GM12891 (cell line): ENCODE measurements at regions not wholly inside any gene's neighbourhood (a gene's known extent, or its start where the extent isn't known, plus 50 kb on each side); places are given as distances from the start of the nearest gene placed in this dataset.

ENCODE experiments used
- DNase-seq: peaks from one replicate; pipeline ENCODE4 v3.0.0; 2011; ENCODE audit warnings: low spot score; ENCODE audit not compliant: insufficient read length
- FAIRE-seq: peaks from 2 replicates; lab custom pipeline; 2011; peaks lifted over from hg19 to GRCh38; lab: Jason Lieb, UNC
- PAX5 ChIP-seq: IDR thresholded peaks from 2 replicates; pipeline ENCODE4 v1.6.1; 2011; ENCODE audit warnings: low read length, moderate library complexity, mild to moderate bottlenecking; ENCODE audit not compliant: insufficient read depth, severe bottlenecking
- POLR2A ChIP-seq: IDR thresholded peaks from 2 replicates; pipeline ENCODE4 v1.6.1; 2011; ENCODE audit warnings: low read depth, low read length, control low read depth
- POLR2AphosphoS5 ChIP-seq: IDR thresholded peaks from 2 replicates; pipeline ENCODE4 v1.6.1; 2011; ENCODE audit warnings: low read depth, low read length, control low read depth
- POU2F2 ChIP-seq: IDR thresholded peaks from 2 replicates; pipeline ENCODE4 v1.6.1; 2011; ENCODE audit warnings: low read depth, mild to moderate bottlenecking, control low read depth, low read length, moderate library complexity
- SPI1 ChIP-seq: IDR thresholded peaks from 2 replicates; pipeline ENCODE4 v1.6.1; 2011; ENCODE audit warnings: low read depth, low read length, control low read depth
- TAF1 ChIP-seq: IDR thresholded peaks from 2 replicates; pipeline ENCODE4 v1.6.1; 2011; ENCODE audit warnings: low read depth, low read length, control low read depth

DNA sequence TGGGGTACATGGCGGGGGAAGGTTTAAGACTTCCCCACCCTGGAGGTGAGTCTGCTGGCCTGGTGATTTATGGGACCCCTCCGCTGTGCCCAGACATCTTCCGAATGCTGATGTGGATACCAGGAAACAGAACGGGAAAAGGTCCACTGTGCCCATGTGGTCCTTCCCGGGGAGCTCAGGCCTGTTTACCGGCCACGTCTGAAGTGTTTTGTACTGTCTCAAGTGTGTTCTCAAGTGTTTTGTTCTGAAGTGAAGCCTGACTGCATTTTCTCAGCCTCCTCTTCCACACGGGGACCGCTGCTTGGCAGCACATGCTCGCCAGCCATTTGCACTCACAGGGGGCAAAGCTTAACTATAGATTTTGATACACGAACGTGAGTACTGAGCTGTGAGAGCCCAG, 127.2 kb downstream of the TEX36 start:
- DNase-seq (no peak), FAIRE-seq (no peak)
- TF ChIP-seq PAX5: no peak
- TF ChIP-seq POU2F2: no peak
- no peak for TF ChIP-seq POLR2AphosphoS5
- no peak for TF ChIP-seq SPI1
- no peak for TF ChIP-seq TAF1

DNA sequence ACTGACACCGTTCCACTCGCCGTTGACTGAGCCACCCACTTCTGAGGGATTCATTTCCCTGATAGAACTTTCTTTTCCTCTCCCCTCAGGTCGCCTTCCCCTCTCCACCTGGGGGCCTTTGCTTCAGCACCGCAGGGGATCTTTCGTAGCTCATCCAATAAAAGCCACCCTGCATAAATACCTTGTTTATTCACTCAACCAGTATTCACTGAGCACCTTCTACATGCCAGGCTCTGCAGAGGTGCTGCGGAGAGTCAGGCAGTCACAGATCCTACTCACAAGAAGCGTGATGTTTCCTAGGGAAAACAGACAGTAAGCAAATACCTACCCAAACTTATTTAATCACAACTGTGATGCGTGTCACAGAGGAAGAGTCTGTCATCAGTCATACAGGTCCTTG, 127.7 kb downstream of the TEX36 start:
- no peak for TF ChIP-seq POU2F2
- TF ChIP-seq PAX5: no peak
- TF ChIP-seq SPI1: no peak
- DNase-seq (no peak), FAIRE-seq (no peak)

DNA sequence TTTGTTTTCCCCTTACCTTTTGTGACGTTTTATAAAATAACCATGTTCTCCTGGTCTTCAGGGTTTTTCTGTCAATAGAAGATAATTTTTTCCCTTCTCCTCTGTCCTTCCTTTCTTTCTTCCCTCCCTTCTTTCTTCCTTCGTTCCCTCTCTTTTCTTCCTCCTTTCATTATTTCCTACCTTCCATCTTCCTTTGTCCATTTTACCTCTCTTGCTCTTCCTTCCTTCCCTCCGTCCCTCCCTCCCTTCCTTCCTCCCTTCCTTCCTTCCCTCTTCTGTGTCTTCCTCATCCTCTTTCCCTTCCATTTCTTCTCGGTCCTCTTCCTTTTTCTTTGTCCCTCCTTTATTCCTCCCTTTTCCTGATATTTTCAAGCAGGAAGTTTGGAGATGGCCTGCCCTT, 128.2 kb downstream of the TEX36 start:
- FAIRE-seq: no peak
- TF ChIP-seq PAX5 (no peak), POU2F2 (no peak), POLR2AphosphoS5 (no peak), SPI1 (no peak), POLR2A (no peak), TAF1 (no peak)
- no peak for DNase-seq

DNA sequence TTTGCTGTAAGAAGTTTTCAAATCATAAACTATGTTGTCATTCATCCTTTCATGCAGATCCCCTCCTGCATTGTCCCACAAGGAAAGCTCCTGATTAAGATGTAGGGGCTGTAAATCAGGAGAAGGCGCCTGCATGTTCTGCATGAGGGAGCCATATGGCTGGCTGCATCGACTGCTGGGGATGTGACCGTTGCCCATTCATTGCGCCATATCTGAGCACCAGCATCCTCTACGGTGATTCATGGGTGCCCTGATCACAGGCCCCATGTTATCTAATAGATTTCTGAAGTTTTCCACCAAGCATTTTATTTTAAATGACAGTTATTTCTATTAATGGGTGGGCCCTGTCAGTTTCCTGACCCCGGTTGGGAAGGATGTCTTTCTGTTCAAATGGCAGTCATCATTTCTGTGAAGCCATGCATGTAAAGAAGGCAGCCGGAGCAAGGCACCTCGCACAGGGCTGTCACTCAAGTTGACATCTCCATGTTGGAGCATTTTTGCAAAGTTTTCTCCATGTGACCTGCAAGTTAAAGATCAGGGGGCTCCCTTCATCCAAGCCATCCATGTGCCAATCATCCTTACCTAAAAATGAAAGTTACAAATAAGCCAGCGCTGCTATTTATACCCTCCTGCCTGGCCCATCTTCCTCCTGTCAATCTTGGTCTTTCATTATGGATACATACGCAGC, 128.8 kb downstream of the TEX36 start:
- FAIRE-seq (no peak), DNase-seq (no peak)
- TF ChIP-seq TAF1: no peak
- no peak for TF ChIP-seq PAX5
- no peak for TF ChIP-seq SPI1
- no peak for TF ChIP-seq POLR2AphosphoS5
- TF ChIP-seq POU2F2: no peak
- no peak for TF ChIP-seq POLR2A

DNA sequence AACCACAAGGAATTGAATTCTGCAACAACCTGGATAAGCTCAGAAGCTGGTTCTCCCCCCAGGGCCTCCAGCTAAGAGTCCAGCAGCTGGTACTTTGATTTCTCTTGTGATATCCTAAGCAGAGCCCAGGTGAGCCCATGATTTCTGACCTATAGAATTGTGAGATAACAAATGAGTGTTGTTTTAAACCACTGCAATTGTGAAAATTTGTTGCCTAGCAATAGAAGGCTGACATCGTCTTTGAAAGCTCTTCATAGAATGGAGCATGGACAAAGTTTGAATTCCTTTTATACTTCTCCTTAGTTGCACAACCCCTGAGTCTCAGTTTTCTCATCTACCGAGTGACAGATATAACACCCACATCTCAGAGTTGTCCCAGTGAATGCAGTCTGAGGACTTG, 129.9 kb downstream of the TEX36 start:
- no peak for FAIRE-seq

DNA sequence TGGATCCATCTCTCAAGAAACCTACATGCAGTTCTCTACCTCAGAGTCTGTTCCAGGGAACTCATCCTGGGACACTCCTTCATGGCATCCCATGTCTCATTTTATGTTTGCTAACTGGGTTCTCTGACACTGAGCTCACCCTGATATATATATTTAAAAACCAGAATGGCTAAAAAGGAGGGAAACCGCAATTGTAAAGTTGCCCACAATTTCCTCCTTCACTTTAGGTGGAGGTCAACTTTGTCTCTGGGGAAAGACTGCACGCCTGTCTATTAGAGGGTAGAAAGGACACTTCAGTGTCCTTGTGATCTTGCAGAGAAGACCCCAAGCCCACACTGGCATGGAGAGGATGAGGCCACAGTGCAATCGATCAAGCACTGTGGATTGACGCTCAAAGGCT, 131.7 kb downstream of the TEX36 start:
- FAIRE-seq (no peak), DNase-seq (no peak)
- TF ChIP-seq POLR2AphosphoS5: no peak
- TF ChIP-seq PAX5: no peak
- no peak for TF ChIP-seq SPI1
- TF ChIP-seq POU2F2: no peak
- no peak for TF ChIP-seq TAF1

More for the DNA sequence above, 129.9 kb downstream of the TEX36 start:
- no peak for DNase-seq
- TF ChIP-seq POLR2AphosphoS5 (no peak), SPI1 (no peak), TAF1 (no peak), PAX5 (no peak), POU2F2 (no peak)

DNA sequence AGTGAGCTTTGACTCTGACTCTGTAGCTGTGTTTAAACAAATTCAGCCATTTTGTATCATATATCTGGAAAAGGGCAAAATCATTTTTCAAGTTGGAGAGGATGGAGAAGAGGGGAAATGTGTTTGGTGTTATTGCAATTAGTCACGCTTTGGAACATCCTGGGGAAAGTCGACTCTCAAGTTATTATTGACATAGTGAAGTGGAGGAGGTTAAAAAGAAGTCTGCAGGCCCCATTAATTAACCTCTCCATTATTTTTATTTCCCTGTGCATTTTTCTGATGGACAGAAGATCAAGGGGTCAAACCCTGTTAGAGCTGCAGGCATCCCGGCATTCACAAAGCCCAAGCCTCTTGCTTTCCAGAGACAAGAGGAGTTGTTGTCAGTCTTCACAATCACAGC, 132.6 kb downstream of the TEX36 start:
- FAIRE-seq (no peak), DNase-seq (no peak)
- TF ChIP-seq PAX5: no peak
- no peak for TF ChIP-seq SPI1
- TF ChIP-seq POU2F2: no peak
- no peak for TF ChIP-seq POLR2AphosphoS5
- no peak for TF ChIP-seq POLR2A
- no peak for TF ChIP-seq TAF1

DNA sequence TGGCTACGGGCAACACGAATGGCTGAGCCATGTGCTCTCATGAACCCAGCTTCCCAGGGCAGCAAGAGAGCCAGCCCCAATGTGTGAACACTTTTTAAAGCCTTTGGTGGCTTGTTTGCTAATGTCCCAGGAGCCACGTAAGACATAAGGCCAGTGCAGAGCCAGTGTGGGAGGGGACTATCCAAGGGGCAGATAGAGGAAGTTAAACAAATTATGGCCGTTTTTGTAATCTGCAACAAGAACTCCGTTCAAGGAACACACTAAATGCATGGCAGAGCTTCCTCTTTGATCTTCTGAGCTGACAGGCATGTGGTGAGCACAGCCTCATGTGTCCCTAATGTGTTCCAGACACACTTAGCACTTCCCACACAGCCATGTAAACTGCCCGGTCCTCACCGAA, 133.3 kb downstream of the TEX36 start:
- DNase-seq: no peak
- TF ChIP-seq POLR2A (no peak), TAF1 (no peak), POLR2AphosphoS5 (no peak), POU2F2 (no peak), PAX5 (no peak), SPI1 (no peak)
- FAIRE-seq: no peak

DNA sequence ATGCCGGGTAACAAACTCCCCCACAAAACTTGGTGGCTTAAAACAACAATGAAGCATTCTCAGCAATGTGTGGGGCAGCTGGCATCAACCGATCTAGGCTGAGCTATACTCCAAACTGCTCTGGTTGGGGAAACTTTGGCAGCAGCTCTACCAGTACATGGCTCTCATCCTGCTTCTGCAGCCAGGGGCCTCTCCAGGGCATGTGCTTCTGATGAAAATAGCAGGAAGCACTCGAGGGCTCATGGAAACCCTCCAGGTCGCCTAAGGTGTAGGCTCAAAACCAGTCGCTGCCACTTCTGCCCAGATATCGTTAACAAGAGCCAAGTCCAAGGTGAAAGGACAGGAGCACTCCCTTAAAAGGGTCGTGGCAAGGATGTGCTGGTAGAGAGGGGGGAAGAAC, 134.1 kb downstream of the TEX36 start:
- TF ChIP-seq PAX5 (no peak), TAF1 (no peak), SPI1 (no peak), POU2F2 (no peak), POLR2AphosphoS5 (no peak), POLR2A (no peak)
- FAIRE-seq (no peak), DNase-seq (no peak)

DNA sequence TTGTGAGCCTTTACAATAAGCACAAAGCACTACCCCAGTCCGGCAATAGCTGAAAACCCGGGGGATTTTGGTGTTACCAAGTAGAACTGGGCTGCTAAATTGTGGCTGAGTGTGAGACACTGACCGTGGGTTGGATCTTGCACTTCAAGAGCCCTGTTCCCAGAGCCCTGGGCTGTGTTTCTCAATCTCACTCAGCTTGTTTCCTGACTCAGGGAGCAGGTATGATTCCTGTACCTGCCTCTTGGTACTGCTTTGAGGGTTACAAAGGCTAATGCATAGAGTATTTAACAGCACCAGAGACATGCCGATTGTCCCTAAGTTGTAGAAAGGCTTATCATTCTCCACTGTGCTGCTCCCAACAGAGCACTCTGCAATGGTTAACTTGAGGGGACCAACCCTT, 134.6 kb downstream of the TEX36 start:
- TF ChIP-seq TAF1: no peak
- TF ChIP-seq POU2F2: no peak
- FAIRE-seq (no peak), DNase-seq (no peak)
